ENCODE measurements at regions not wholly inside any gene's neighbourhood (a gene's known extent, or its start where the extent isn't known, plus 50 kb on each side); places are given as distances from the start of the nearest gene placed in this dataset.

- no peak for TF ChIP-seq CTCF (conservative IDR thresholded peaks at IDR 0.05; ENCODE audit: low read depth in 2 of 2)
- TF ChIP-seq EZH2 (IDR thresholded peaks at IDR 0.05; ENCODE audit: low read depth, unreplicated experiment), result no peak
- no peak for TF ChIP-seq ZNF114 (CRISPR knock-in tag; IDR thresholded peaks at IDR 0.05)
- no peak for TF ChIP-seq CREB1 (CRISPR knock-in tag; IDR thresholded peaks at IDR 0.05; ENCODE audit: low read depth)
- TF ChIP-seq POLR2AphosphoS5 (IDR thresholded peaks at IDR 0.05; ENCODE audit: low read depth), result no peak
- TF ChIP-seq ETS1 (IDR thresholded peaks at IDR 0.05), result no peak
- no peak for TF ChIP-seq JUNB (IDR thresholded peaks at IDR 0.05; ENCODE audit: unreplicated experiment)
Observed at GRCh38 chr3:10674578-10674977, 141.4 kb upstream of the SLC6A11 start.
